ENCODE measurements at regions not wholly inside any gene's neighbourhood (a gene's known extent, or its start where the extent isn't known, plus 50 kb on each side); places are given as distances from the start of the nearest gene placed in this dataset.

DNA sequence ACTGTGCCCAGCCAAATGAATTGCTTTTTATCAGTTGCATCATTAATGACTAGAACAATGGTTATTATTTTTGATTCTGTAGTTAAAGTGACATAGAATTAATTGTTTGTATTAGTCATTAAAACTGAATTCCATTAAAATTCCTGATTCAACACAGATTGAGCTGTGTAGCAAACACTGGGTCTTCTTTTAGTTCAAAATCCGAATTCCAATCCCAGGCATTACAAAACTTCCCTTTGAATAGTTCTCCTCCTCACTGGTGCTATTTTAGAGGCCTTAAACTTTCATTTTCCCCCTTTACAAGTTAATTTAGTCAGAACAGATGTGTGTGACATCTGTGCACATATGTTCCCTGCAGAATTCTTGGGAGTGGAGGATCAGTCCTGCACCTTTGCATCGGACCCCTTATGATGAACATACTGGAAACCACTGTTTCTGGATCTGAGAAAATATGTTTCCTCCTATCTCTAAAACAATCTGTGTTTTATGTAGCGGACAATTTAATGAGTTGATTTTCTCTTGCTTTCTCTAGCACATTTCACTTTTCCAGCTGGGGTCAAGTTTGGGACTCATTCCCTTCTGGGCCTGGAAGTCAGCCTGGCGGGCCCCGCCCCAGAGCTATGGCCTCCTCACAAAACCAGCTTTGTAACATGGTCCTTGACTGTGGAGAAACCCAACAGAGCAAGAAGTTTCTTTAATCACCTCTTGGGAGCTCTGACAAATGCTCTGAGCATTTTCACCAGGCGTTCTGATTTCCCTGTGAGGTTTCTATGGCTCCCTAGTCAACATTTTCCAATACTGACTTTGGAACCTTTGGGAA is 87.9 kb upstream of the MAMDC2 start:
- DNase-seq = no peak

DNA sequence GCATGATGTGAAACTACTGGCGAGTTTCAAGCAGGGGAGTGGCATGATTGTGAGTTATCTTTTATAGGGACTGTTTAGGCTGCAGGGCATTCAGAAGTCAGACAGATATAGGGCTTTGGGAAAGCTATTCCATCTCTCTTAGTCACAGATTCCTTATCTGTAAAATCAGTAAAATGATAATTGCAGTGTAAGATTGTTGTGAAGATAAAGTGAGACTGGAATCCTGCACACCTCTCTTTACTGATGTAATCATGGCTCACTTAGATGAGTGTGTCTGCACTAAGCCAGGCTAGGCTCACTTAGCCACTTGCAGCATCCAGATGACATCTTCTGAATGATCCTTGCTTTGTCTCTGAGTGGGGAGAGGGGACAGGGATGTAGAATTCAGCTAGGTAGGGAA is 81.8 kb upstream of the MAMDC2 start:
- DNase-seq = no peak

DNA sequence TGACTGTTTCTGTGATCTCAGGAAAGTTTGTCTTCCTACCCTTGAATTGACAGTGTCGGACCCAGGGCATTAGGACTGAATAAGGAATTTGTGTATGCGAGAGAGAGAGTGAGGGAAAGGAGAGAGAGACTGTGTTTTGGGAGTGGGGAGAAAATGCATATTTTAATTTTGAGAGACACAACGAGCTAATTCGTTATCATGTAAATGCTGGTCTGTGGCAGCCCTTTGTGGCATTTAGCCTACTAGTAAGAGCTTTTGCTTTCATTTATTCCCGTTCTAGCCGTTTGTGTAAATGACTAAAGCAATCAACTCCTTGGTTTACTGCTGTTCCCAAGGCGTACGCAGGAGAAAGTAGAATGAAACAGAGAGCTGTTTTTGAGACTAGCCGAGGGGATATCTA is 79.8 kb upstream of the MAMDC2 start:
- DNase-seq = no peak

DNA sequence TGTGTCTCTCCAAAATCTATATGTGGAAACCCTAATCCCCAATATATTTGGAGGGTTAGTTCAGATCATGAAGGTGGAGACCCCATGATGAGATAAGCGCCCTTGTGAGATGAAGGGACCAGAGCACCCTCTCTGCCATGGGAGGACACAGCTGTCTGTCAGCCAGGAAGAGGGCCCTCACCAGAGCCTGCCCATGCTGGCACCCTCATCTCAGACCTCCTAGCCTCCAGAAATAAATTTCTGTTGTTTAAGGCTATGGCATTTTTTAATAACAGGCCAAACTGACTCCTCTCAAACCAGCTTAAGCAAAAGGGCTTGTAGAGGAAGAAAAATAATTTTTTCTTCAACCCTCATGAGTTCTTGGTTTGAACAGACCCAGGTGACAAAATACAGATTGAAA is 79.2 kb upstream of the MAMDC2 start:
- no peak for DNase-seq

DNA sequence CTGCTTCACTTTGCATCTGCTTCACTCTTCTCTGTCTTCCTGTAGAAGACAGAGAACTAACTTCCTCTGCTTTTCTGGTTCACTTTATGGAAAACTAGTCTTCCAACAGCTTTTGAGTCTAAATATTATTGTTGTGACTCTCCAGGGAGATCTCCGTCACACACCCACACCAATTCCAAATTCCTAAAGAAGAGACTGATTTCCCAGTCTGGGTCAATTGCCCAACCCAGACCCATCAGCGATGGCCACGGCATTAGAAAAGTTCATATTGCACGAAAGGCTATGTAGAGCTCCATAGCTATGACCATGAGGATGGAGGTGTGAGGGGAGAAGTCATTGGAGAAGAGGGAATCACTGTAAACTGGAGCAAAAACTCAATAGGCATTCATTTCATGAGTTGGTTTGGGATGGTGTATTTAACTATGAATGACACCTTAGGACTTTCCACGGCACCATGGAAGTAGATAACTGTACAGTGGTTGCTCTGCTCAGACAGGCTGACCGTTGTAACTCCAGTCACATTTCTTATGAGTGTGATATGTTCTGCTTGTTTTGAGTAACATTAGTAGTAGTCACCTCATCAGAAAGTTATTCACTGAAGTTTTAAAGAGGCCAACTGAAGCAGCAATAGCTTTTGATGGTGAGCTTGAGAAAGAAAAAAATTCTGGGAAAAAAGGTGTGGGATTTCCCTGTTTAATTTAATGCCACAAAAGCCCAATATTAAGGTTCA is 78.1 kb upstream of the MAMDC2 start:
- DNase-seq = no peak

DNA sequence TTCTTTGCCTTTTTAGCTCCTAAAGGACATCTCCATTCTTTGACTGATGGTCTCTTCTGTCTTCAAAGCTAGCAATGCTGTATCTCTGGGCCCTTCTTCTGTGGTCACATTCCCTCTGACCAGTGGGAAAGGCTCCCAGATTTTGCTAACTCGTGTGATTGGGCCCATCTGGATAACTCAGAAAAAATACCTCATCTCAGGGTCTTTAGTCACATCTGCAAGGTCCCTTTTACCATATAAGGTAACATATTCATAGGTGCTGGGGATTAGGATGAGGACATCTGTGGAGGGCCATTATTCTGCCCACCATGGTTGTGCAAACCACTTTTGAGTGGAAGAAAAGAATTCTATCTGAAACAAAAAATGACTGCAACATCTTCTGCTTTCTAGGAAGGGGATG is 76.3 kb upstream of the MAMDC2 start:
- DNase-seq = no peak

DNA sequence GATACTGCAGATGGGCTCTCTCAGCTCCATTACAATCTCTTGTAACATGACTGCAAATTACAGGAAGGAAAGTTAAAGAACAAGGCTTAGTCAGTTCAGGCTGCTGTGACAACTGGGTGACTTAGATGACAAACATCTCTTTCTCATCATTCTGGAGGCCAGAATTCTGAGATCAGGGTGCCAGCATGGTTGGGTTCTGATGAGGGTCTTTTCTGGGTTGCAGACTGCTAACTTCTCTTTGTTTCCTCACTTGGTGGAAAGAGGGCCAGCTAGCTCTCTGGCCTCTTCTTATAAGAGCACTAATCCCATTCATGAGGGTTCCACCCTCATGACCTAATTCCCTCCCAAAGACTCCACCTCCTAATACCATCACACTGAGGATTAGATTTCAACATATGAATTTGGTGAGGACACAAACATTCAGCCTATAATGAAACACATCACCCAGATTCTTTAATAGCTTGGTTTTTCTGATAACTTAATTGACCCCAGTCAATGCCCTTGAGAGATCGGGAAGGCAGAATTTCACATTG is 73.6 kb upstream of the MAMDC2 start:
- DNase-seq = no peak

DNA sequence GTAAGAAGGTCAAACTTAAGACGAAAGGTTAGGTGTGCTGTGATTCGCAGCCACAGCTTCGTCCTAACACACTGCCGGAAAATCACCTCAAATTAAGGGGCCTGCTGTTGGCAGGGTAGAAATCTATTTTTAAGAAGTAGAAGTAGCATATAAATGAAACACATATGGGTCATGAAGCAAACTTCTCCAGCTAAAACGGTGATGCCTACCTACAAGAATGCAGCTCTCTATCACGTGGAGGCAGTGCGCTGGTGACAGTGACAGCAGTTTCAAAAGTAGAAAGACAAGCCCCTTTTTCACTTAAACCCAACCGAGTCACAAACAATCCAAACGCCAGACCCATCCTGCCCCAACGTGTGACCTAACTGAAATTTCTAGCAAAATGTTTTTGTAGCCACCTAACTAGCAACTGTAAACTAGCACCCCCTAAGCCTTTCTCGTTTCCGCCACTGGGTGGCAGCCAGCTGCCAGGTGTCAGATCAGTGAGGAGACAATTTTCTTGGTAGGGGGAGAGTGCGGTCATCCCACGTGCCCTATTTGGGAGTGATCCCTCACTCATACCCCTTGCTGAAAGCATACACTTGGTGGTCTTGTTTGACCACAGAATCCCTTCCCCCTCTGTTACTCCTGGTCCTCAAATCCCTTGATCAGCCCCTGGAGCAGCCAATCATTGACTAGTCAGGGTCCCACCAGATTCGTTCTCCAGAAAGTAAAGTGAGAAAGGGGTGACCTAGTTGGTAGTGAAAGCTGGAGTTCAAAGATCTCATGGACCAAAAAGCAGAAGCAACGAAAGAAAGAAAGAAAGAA is 71.8 kb upstream of the MAMDC2 start:
- peak; percentile 5 for DNase-seq

DNA sequence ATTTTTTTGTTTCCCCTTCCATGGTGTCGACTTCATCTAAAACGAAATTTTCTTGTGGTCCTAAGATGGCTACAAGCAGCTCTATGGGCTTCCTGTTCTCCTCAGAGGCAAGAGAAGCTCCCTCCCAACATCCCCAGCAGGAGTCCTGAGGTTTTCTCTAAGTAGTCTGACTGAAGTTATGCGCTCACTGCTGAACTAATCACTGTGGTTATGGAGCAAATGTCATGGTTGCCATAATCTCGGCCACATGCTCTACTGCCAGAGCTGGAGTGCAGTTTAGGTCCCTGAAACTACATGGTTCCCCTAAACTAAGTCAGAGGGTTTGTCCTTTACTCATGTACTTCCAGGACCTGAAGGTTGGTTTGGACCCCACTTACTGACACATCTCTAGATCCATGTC is 68.0 kb upstream of the MAMDC2 start:
- DNase-seq = no peak

DNA sequence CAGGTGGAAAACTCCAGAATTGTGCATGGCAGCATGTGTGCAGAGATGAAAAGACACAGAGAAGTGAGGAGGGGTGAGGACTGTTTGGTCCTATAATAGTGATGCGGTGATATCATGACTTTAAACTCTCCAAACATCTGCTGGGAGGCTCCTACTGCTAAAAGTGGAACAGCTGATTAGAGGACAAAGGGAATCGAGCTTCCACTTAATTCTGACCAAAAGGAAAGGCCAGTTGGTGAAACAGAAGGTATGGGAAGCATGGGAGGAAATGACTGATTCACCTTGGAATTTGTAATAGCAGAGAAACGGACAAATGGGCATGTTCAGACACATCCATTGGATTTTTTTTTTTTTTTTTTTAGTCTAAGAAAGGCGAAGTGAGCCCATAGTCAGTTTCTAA is 67.5 kb upstream of the MAMDC2 start:
- DNase-seq = no peak

DNA sequence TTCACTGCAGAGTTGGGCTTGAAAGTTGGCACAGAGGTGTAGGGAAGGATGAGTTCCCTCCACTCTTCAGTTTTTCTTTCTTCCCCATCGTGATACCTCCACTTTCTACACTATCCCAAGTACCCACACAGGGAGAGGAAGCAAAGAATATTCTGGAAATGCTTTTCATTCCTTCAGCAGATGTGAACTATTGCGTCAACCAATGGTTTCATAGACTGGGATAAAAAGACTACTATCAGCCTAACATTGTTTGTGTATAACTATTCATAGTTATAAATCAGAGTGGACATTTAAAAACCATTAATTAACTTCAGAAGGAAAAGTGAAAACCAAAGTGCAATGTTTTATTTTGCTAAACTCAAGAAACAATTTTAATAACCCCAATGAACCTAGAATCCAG is 63.6 kb upstream of the MAMDC2 start:
- DNase-seq = no peak

DNA sequence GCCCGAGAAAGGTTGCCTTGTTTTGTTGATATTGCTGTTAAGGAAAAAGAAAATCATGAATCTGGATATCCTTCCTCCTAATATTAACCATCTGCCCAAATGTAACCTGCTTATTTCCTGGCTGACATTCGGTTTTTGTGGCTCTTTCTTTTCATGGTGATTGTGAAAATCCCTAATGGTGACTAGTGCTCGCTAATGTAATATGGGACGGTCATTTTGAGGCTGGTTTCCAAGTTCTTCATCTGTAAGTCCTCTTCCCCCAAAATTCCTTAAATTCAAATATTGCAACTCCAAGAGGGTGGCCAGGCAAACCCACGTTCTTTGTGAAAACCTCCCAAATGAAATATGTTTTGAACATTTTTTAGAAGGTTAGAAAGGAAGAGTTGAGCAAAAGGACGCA is 63.1 kb upstream of the MAMDC2 start:
- DNase-seq = no peak

DNA sequence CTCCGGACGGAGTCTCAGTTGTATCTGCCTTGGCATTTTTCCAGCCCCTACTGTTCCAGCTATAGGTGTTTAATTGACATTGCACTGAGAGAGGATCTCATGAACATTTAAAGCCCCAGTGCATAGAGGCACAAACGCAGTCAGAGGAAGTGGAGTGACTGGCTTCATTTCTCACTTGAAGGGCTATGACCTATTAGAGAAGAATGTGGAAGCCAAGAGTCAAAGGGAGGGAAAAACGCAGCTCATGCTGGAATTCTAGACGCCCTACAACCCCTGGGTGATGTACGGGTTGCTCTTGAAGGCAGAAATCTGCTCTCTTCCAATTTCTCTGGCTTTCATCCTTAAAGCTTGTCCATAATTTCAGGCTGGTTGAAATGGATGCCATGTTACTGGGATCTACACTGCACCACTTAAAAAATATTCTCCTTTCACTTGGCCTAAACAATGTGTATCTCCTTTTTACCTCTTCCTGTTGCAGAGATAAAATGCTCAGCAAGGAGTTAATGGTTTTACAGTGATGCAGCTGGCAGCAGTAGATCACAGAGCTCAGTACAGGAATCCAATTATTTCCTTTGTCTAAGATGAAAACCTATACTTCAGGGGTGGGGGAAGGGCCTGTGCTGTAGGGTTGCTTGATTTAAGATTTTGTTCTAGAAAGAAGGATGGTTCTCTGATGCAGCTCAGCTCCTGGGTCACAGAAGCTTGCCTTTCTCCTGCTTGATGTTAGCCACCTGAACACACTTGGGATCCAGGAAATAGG is 61.8 kb upstream of the MAMDC2 start:
- DNase-seq = no peak

DNA sequence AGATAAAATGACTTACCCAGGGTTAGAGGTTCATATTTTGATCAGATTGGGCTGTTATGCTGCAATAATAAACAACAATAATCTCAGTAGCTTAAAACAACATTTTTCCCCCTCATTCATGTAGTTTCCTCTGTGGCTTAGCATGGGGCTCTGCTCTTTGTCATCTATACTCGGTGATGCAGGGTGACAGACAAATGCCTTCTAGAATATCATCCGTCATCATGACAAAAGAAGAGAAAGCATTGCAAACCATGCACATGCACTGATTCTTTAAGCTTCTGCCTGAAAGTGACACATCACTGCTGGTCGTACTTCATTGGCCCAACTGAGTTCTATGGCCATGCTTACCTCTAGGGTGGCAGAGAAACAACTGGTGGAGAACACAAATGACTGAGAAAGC is 58.8 kb upstream of the MAMDC2 start:
- no peak for DNase-seq

DNA sequence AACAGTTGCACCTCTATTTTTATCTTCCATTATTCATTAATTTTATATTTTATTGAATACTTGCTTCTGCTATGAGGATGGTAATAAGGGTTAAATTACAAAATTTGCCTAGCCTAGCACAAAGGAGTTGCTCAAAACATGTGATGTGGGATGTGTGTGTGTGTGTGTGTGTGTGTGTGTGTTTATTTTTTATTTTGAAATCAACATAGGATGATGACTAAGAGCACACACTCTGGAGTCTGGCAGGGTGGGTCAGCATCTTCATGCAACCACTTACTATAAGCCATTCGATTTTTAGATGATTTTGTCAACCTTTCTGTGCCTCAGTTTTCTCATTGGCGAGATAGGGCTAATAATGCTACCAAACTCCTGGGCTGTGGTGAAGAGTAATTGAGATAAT is 57.7 kb upstream of the MAMDC2 start:
- no peak for DNase-seq

DNA sequence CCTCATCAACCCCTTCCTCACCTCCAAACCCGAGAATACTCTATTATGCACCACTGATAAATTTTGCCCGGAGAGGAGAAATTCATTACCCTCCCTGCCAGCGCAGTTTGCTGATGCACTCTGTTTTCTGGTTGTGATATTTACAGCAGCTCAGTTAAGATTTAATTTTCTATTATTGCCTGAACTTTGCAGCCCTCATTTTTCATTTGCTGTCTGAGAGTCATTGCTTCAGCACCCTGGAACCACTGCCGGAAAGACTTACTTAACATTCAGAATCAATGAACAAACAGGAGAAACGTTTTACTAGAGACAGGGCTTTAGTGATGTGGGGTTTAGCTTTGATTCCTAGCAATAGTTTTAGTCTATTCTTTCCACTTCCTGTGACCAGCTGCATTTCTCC is 56.7 kb upstream of the MAMDC2 start:
- DNase-seq = no peak

DNA sequence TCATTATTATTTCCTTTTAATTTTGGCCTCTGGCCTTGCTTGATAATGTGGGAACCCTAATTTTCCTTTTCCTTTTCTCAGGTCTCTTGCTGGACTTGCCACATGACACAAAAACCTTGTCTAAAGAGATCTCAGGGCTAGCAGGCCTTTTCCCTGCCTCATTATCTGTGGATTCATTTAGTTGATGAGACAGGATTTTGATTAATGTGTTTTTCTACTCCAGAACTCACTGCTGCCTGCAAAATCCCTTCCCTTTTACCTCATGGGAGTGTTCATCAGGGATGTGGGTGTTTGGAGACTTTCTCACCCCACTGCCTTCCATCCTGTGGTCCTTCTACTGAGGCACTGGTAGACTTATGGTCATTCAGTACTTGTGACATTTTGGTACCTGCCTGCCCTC is 56.2 kb upstream of the MAMDC2 start:
- DNase-seq = no peak

DNA sequence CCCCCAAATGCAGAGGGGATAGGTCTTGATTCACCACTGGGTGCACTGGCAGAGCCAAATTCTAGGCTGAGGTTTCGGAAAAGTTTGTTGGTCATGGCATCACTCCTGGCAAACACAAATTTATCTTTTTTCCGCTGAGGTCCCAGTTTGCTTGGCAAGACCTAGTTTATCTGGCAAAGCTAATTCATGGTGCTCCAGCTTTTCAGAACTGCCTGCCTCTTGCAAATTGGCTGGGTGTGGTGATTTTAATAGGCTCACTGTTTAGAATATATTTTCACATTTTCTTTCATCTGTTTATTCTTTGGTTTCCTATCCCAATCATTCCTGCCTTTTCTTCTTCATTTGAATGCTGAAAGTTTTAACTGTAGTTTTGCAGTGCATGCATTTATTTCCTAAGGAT is 50.5 kb upstream of the MAMDC2 start:
- no peak for DNase-seq

Measured in DMS79 treated with DMSO at 0.1 percent for 48 hours (cell line).